GM23248 (cell line): ENCODE measurements at regions not wholly inside any gene's neighbourhood (a gene's known extent, or its start where the extent isn't known, plus 50 kb on each side); places are given as distances from the start of the nearest gene placed in this dataset.

ENCODE experiments used
- DNase-seq: peaks from one replicate; pipeline ENCODE4 v3.0.0-alpha.2; 2015
- H2AFZ ChIP-seq: fragments of 200-600 bp; sonication (generic); 2 replicates; pipeline ENCODE4 v1.6.1; 2016; ENCODE audit warnings: antibody characterized with exemption
- H3F3A ChIP-seq: fragments of 200-600 bp; sonication (generic); 2 replicates; pipeline ENCODE4 v1.6.1; 2016; ENCODE audit warnings: mild to moderate bottlenecking, antibody characterized with exemption, mixed run types; ENCODE audit not compliant: insufficient read depth
- H3K27ac ChIP-seq: fragments of 200-600 bp; sonication (generic); 2 replicates; pipeline ENCODE4 v1.5.1; 2016; ENCODE audit warnings: mild to moderate bottlenecking
- H3K27me3 ChIP-seq: fragments of 200-600 bp; sonication (generic); replicated peaks from 2 replicates; pipeline ENCODE4 v1.6.1; 2016; ENCODE audit warnings: mild to moderate bottlenecking; ENCODE audit not compliant: insufficient read depth
- H3K36me3 ChIP-seq: fragments of 200-600 bp; sonication (generic); 2 replicates; pipeline ENCODE4 v1.6.1; 2016; ENCODE audit warnings: low read depth, mild to moderate bottlenecking
- H3K4me1 ChIP-seq: fragments of 200-600 bp; sonication (generic); 2 replicates; pipeline ENCODE4 v1.6.1; 2016; ENCODE audit warnings: mild to moderate bottlenecking; ENCODE audit not compliant: insufficient read depth
- H3K4me2 ChIP-seq: fragments of 200-600 bp; sonication (generic); one replicate; pipeline ENCODE4 v1.6.1; 2016; ENCODE audit warnings: mild to moderate bottlenecking; ENCODE audit not compliant: unreplicated experiment
- H3K4me3 ChIP-seq: fragments of 200-600 bp; sonication (generic); 2 replicates; pipeline ENCODE4 v1.5.1; 2016; ENCODE audit warnings: mild to moderate bottlenecking
- H3K79me2 ChIP-seq: fragments of 200-600 bp; sonication (generic); 2 replicates; pipeline ENCODE4 v1.6.1; 2016; ENCODE audit warnings: mild to moderate bottlenecking; ENCODE audit not compliant: insufficient read depth
- H3K9ac ChIP-seq: fragments of 200-600 bp; sonication (generic); 2 replicates; pipeline ENCODE4 v1.6.1; 2016; ENCODE audit warnings: mild to moderate bottlenecking
- H3K9me2 ChIP-seq: fragments of 200-600 bp; sonication (generic); 2 replicates; pipeline ENCODE4 v1.6.1; 2016; ENCODE audit warnings: mixed run types, mild to moderate bottlenecking, moderate library complexity; ENCODE audit not compliant: insufficient read depth
- H3K9me3 ChIP-seq: fragments of 200-600 bp; sonication (generic); one replicate; pipeline ENCODE4 v1.6.1; 2017; ENCODE audit warnings: low read depth
- H4K20me1 ChIP-seq: fragments of 200-600 bp; sonication (generic); 2 replicates; pipeline ENCODE4 v1.6.0; 2016; ENCODE audit not compliant: insufficient read depth
- EZH2 ChIP-seq: fragments of 200-600 bp; sonication (generic); IDR thresholded peaks from 2 replicates; pipeline ENCODE4 v1.6.1; 2018; ENCODE audit warnings: antibody characterized with exemption, mild to moderate bottlenecking; ENCODE audit not compliant: insufficient read depth, poor library complexity, severe bottlenecking
- EZH2phosphoT487 ChIP-seq: fragments of 200-600 bp; sonication (generic); IDR thresholded peaks from 2 replicates; pipeline ENCODE4 v1.6.1; 2018; ENCODE audit warnings: antibody characterized with exemption, moderate library complexity, mild to moderate bottlenecking, low read depth; ENCODE audit not compliant: insufficient read depth
- WGBS, 2 experiments: methylation state at CpG; one replicate each; pipeline ENCODE4 v1.1.6; 2015 to 2017; ENCODE audit warnings: low lambda C conversion rate in 2 of 2, low coverage in 1 of 2; ENCODE audit errors: missing lambda C conversion rate in 2 of 2; 5-methylcytosine and 5-hydroxymethylcytosine counted together
- in situ Hi-C: fragments of 300-500 bp; cut with MboI; formaldehyde crosslinking; loops from 2 replicates; pipeline ENCODE4 v1.15.0; 2020

- DNase-seq, result no peak
Measured at GRCh38 chr2:200254773-200255172, 51.7 kb upstream of the SPATS2L start.

GRCh38 chr2:200255549-200255948, 50.9 kb upstream of the SPATS2L start:
- no peaks in the 10 kb centered on the region for H3K9me3 ChIP-seq
- H3K27ac ChIP-seq, result no peak overlapping the region
- no peak overlapping the region for H3K9ac ChIP-seq
- no peak overlapping the region for H3K4me2 ChIP-seq
- H3K36me3 ChIP-seq, result no peaks in the 10 kb centered on the region
- H3K4me1 ChIP-seq, result peaks cover 16% of the 10 kb centered on the region
- WGBS, 2 experiments, result 84 to 88% methylated on average over 3 of the region's 3 CpGs
- no peak overlapping the region for H3K4me3 ChIP-seq
- no peaks in the 10 kb centered on the region for H3K9me2 ChIP-seq
- H2AFZ ChIP-seq, result no peak overlapping the region
- DNase-seq, result no peak
- in situ Hi-C loops, result no loop called here
- no peak for TF ChIP-seq EZH2
- TF ChIP-seq EZH2phosphoT487, result no peak
- H3K27me3 ChIP-seq, result no peaks in the 10 kb centered on the region
- no peaks in the 10 kb centered on the region for H4K20me1 ChIP-seq
- peaks cover 12% of the 10 kb centered on the region for H3F3A ChIP-seq
- H3K79me2 ChIP-seq, result no peaks in the 10 kb centered on the region

More at GRCh38 chr2:200254773-200255172, 51.7 kb upstream of the SPATS2L start:
- Histone ChIP-seq H3K27me3 (no peaks in the 10 kb centered on the region), H3K9ac (no peak overlapping the region), H3K4me1 (peaks cover 16% of the 10 kb centered on the region), H3K9me3 (no peaks in the 10 kb centered on the region), H4K20me1 (no peaks in the 10 kb centered on the region), H3K4me3 (no peak overlapping the region), H3K36me3 (no peaks in the 10 kb centered on the region), H3K27ac (no peak overlapping the region), H3K4me2 (no peak overlapping the region), H2AFZ (no peak overlapping the region), H3K79me2 (no peaks in the 10 kb centered on the region), H3F3A (peaks cover 12% of the 10 kb centered on the region), H3K9me2 (no peaks in the 10 kb centered on the region)
- 87 to 95% methylated on average over 4 of the region's 4 CpGs for WGBS, 2 experiments
- TF ChIP-seq EZH2phosphoT487, result no peak
- no peak for TF ChIP-seq EZH2
- in situ Hi-C loops, result no loop called here
